ENCODE measurements at regions not wholly inside any gene's neighbourhood (a gene's known extent, or its start where the extent isn't known, plus 50 kb on each side); places are given as distances from the start of the nearest gene placed in this dataset.

DNA sequence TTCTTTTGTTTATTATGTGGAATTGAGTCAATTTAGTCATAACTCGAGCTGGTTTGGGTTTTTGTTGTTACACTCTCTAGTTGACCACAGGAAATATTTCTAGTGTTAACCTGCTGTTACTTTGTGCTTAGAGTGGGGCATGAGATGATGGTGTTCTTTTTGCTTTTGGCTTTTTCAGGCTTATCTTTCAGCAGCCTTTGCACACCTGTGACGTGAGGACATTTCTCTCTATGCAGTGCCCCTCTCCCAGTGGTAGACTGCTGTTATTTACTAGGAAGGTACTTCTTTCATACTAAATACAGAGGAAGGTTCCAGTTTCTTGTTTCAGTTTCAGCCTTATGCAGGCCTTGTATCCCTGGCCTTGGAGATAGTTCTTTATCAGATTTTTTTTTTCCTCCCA is 766.8 kb upstream of the MAN1A1 start:
- H3K14ac ChIP-seq (ENCODE audit: insufficient read depth, low read length), result no peak overlapping the region
- H3K23me2 ChIP-seq (ENCODE audit: insufficient read length, low read depth, low read length, poor library complexity, severe bottlenecking), result no peaks in the 10 kb centered on the region
- H3T11ph ChIP-seq (ENCODE audit: low read length), result no peak overlapping the region
- Mint-ChIP-seq H3K36me3 (ENCODE audit: insufficient read depth in 1 of 3, low read depth in 3 of 3) (no peaks in the 10 kb centered on the region; a peak in 1 of 7 replicates), H3K27ac (peak overlapping the region in 2 of 3 experiments; percentile 11 to 16; a peak in 1 of 7 replicates), H3K9me3 (no peaks in the 10 kb centered on the region), H3K4me1 (peaks cover 5 to 6% of the 10 kb centered on the region in 2 experiments), H3K4me3 (no peak overlapping the region), H3K27me3 (ENCODE audit: low read depth) (no peaks in the 10 kb centered on the region)
- no CpG with 5 or more reads among the region's 2 CpGs for WGBS (ENCODE audit: extremely low coverage, insufficient read length, low lambda C conversion rate)
- no peak overlapping the region for H2BK20ac ChIP-seq (ENCODE audit: low read depth, low read length, poor library complexity, severe bottlenecking)
- no peak overlapping the region for H2BK5ac ChIP-seq (ENCODE audit: insufficient read length, low read length)
- H3K4ac ChIP-seq (ENCODE audit: low read depth, low read length), result no peak overlapping the region
- no peak overlapping the region for H3K4me2 ChIP-seq (ENCODE audit: insufficient read depth, insufficient read length, low read length)
- H2BK120ac ChIP-seq (ENCODE audit: low read depth, low read length, poor library complexity, severe bottlenecking), result no peak overlapping the region
- no peak overlapping the region for H3K56ac ChIP-seq (ENCODE audit: insufficient read length, low read depth, low read length)
- H3K4me1 ChIP-seq (ENCODE audit: insufficient read depth, low read length), result no peaks in the 10 kb centered on the region
- H2BK12ac ChIP-seq (ENCODE audit: insufficient read length, low read depth, low read length), result no peak overlapping the region
- H4K8ac ChIP-seq (replicated peaks; ENCODE audit: insufficient read length, low read depth, low read length), result no peak overlapping the region
- no peak overlapping the region for H3K9ac ChIP-seq (ENCODE audit: extremely low read depth, insufficient read length, low read length)
- H2AK5ac ChIP-seq (ENCODE audit: insufficient read length, low read length), result no peak overlapping the region
- TF ChIP-seq, protein P1, sequence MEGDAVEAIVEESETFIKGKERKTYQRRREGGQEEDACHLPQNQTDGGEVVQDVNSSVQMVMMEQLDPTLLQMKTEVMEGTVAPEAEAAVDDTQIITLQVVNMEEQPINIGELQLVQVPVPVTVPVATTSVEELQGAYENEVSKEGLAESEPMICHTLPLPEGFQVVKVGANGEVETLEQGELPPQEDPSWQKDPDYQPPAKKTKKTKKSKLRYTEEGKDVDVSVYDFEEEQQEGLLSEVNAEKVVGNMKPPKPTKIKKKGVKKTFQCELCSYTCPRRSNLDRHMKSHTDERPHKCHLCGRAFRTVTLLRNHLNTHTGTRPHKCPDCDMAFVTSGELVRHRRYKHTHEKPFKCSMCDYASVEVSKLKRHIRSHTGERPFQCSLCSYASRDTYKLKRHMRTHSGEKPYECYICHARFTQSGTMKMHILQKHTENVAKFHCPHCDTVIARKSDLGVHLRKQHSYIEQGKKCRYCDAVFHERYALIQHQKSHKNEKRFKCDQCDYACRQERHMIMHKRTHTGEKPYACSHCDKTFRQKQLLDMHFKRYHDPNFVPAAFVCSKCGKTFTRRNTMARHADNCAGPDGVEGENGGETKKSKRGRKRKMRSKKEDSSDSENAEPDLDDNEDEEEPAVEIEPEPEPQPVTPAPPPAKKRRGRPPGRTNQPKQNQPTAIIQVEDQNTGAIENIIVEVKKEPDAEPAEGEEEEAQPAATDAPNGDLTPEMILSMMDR (conservative IDR thresholded peaks at IDR 0.05), result no peak
- H3K27ac ChIP-seq (ENCODE audit: insufficient read length, low read depth, low read length), result no peak overlapping the region
- H4K20me1 ChIP-seq (ENCODE audit: control insufficient read depth, insufficient read depth, insufficient read length), result no peaks in the 10 kb centered on the region
- no peak overlapping the region for H2AFZ ChIP-seq (ENCODE audit: low read length)
- H3K23ac ChIP-seq (ENCODE audit: insufficient read length, low read depth, low read length), result no peak overlapping the region
- no peak overlapping the region for H4K91ac ChIP-seq (ENCODE audit: insufficient read length, low read depth, low read length)
- H3K79me1 ChIP-seq (ENCODE audit: insufficient read depth, low read depth, low read length, poor library complexity, severe bottlenecking), result no peaks in the 10 kb centered on the region
- no peaks in the 10 kb centered on the region for H3K27me3 ChIP-seq (ENCODE audit: insufficient read depth, low read length)
- no peak overlapping the region for H3K18ac ChIP-seq (ENCODE audit: insufficient read length, low read depth, low read length)
- no peak for DNase-seq
- H3K9me3 ChIP-seq (ENCODE audit: control insufficient read depth, low read depth, low read length), result no peaks in the 10 kb centered on the region
- no peak overlapping the region for H4K5ac ChIP-seq (ENCODE audit: insufficient read length, low read depth, low read length)
- no peak overlapping the region for H2BK15ac ChIP-seq (ENCODE audit: low read depth, low read length)
- no peaks in the 10 kb centered on the region for H3K79me2 ChIP-seq (ENCODE audit: insufficient read depth, low read length)

Data from H9 (cell line).